BJ (cell line): ENCODE measurements at regions not wholly inside any gene's neighbourhood (a gene's known extent, or its start where the extent isn't known, plus 50 kb on each side); places are given as distances from the start of the nearest gene placed in this dataset.

ENCODE experiments used
- CTCF ChIA-PET: fragments of 350-600 bp; formaldehyde crosslinking; extraction: SDS; loops from one replicate; lab custom pipeline; 2021; ENCODE audit warnings: antibody characterized with exemption, inconsistent platforms; lab: Yijun Ruan, JAX
- POLR2A ChIA-PET: fragments of 300-600 bp; sonication (Branson Sonifier 250); formaldehyde crosslinking; extraction: SDS; loops from one replicate; lab custom pipeline; 2021; ENCODE audit warnings: antibody characterized with exemption; lab: Charles Lee
- DNase-seq: peaks from one replicate; pipeline ENCODE4 v3.0.0-alpha.2; 2011; ENCODE audit warnings: low read depth
- H3K27me3 ChIP-seq: 2 replicates; pipeline ENCODE4 v1.6.0; 2011; ENCODE audit warnings: low read length; ENCODE audit not compliant: control insufficient read depth, insufficient read depth
- H3K36me3 ChIP-seq: 2 replicates; pipeline ENCODE4 v1.5.1; 2011; ENCODE audit warnings: low read length; ENCODE audit not compliant: control insufficient read depth, insufficient read depth
- H3K4me3 ChIP-seq: 2 replicates; pipeline ENCODE4 v1.5.1; 2011; ENCODE audit warnings: low read depth, mild to moderate bottlenecking, control low read depth, low read length
- TF ChIP-seq, protein P1 (sequence below): IDR thresholded peaks from 2 replicates; pipeline ENCODE4 v1.5.1; 2011; ENCODE audit warnings: low read depth, mild to moderate bottlenecking, control low read depth, inconsistent platforms, low read length, moderate library complexity; ENCODE audit not compliant: insufficient read depth

DNA sequence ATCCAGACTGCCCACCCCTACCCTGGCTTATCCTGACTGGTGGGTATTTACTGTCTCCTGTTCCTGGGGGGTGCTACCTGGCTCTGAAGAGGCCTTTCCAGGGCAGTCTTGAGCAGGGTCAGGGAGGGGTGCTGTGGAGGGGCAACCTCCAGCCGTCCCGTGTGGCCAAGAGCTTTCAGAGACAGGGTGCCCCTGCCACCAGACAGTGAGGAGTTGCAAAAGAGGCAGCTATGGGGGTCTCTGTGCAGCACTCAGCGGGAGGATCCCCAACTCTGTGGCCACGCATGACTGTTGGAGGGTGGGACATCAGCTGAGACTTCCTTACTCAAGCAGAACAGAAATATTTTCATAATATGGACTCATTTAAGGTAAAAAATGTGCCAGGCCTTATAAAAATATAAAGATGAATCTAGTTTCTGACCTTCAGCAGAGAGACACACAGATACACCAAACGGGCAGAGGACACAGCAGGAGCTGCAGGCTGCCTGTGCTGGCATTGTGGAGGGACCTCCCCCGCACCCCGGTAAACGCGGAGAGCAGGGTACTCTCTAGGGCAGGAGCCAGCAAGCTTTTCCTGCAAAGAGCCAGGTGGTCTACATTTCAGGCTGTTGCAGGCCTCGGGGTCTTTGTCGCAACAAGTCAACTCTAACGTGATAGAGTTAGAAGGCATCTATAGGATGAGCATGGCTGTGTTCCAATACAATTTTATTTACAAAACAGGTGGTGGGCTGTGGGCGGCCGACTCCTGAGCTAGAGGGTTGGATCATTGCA, 252.6 kb downstream of the RHOU start:
- Histone ChIP-seq H3K27me3 (no peaks in the 10 kb centered on the region; the same call in 1 of the 2 replicates), H3K4me3 (no peak overlapping the region), H3K36me3 (no peaks in the 10 kb centered on the region)
- DNase-seq, result no peak
- ChIA-PET POLR2A (no interaction called here), CTCF (no interaction called here)
- TF ChIP-seq, protein P1, sequence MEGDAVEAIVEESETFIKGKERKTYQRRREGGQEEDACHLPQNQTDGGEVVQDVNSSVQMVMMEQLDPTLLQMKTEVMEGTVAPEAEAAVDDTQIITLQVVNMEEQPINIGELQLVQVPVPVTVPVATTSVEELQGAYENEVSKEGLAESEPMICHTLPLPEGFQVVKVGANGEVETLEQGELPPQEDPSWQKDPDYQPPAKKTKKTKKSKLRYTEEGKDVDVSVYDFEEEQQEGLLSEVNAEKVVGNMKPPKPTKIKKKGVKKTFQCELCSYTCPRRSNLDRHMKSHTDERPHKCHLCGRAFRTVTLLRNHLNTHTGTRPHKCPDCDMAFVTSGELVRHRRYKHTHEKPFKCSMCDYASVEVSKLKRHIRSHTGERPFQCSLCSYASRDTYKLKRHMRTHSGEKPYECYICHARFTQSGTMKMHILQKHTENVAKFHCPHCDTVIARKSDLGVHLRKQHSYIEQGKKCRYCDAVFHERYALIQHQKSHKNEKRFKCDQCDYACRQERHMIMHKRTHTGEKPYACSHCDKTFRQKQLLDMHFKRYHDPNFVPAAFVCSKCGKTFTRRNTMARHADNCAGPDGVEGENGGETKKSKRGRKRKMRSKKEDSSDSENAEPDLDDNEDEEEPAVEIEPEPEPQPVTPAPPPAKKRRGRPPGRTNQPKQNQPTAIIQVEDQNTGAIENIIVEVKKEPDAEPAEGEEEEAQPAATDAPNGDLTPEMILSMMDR, result no peak

DNA sequence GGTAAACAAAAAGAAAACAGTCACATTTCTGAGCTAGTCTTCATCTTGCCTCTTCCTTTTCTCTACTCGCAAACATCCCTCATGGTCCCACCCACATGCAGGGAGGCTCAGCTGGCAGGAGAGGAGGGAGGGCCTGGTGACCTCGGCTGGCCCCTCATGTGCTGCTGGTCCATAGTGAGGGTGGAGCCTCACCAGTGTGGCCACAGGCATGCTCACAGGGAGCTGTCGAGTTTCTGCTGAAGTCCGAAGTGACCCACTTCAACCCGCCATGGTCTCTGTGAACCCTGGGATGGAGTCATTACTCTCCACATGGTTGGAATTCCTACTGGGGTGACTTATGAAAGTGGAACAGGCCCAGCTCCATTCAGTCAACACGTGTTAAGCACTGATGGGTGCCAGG, 253.4 kb downstream of the RHOU start:
- no peak for DNase-seq
- Histone ChIP-seq H3K4me3 (no peak overlapping the region), H3K36me3 (no peaks in the 10 kb centered on the region), H3K27me3 (no peaks in the 10 kb centered on the region; the same call in 1 of the 2 replicates)
- CTCF ChIA-PET, result no interaction called here
- POLR2A ChIA-PET, result no interaction called here
- TF ChIP-seq, protein P1, result no peak

DNA sequence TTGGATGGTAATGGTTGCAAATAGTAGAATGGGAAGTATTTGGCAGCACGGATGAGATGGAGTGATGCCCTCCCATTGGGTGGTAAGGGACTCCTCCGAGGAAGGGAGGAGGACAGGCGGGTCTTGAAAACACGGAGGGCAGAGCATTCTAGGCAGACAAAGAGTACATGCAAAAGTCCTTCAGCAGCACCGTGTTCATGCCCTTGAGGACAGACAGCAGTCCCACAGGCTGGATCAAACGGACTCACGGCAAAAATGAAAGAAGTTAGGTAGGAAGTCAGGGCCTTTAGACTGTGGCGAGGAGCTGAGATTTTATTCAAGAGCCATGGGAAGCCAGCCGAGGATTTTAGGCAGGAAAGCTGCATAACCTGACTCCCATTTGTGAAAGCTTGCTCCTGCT, 253.9 kb downstream of the RHOU start:
- CTCF ChIA-PET, result no interaction called here
- Histone ChIP-seq H3K27me3 (no peaks in the 10 kb centered on the region; the same call in 1 of the 2 replicates), H3K36me3 (no peaks in the 10 kb centered on the region), H3K4me3 (no peak overlapping the region)
- DNase-seq, result no peak
- TF ChIP-seq, protein P1, result no peak
- POLR2A ChIA-PET, result no interaction called here

DNA sequence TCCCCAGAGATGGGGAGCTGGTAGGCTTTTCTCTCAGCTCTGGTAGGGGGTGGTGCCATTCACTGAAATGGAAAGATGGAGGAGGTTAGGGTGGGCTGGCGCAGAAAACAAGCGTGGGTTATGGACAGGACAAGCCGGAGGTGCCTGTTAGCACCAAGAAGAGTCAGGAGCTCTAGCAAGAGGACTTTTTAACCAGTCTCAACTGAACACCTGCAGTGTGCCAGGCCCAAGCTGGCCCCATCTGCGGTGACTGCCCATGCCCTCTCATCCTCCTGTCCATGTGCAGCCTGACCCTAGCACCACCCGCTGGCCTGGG, 254.4 kb downstream of the RHOU start:
- Histone ChIP-seq H3K4me3 (no peak overlapping the region), H3K36me3 (no peaks in the 10 kb centered on the region), H3K27me3 (no peaks in the 10 kb centered on the region; the same call in 1 of the 2 replicates)
- ChIA-PET POLR2A (no interaction called here), CTCF (interaction anchor here (0.6 kb wide), 1 partner anchor 76 kb away, joined by 6 read pairs; no protein-coding TSS in a partner anchor)
- no peak for DNase-seq
- TF ChIP-seq, protein P1, result no peak

DNA sequence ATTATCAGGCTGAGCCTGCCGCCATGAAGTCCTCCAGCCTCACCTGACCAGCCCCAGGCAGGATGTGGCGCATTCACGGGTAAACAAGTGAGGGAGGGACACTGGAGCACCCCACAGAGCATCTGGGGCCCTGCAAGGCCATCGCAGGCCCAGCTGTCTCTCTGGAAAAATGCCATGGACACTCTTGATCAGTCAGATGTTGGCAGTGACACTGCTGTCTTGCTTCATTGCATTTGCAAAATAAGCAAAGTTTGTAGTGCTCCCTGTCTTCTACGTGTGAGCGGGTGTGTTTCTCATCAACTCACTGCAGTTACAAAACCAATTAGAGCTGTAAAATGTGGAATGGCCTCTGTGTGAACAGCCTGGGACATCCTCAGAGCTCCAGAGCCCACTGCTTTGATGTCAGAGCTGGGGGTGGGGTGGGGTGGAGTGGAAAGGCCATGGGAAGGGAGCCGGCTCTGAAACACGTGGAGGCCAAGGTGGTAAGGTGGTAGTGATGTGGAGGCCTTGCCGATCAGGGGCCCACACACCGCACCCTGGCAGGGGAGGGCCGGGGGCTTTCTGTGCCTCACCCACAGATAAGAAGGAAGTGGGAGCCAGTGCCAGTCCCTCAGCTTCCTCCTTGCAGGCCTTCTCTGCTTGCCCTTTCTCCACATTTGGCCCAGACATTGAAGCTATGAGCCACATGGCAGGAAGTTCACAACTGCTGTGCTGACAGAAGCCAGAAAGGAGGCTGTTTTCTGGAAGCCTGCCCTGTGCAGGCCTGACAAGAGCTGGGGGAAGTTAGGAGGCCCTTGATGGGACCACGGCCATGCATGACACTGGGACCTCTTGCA, 254.9 kb downstream of the RHOU start:
- ChIA-PET POLR2A (no interaction called here), CTCF (interaction anchor here (0.6 kb wide), 1 partner anchor 76 kb away, joined by 6 read pairs; no protein-coding TSS in a partner anchor)
- no peaks in the 10 kb centered on the region for H3K27me3 ChIP-seq
- H3K4me3 ChIP-seq, result no peak overlapping the region
- no peaks in the 10 kb centered on the region for H3K36me3 ChIP-seq
- TF ChIP-seq, protein P1, result no peak
- DNase-seq, result no peak
